ENCODE measurements at regions not wholly inside any gene's neighbourhood (a gene's known extent, or its start where the extent isn't known, plus 50 kb on each side); places are given as distances from the start of the nearest gene placed in this dataset.
"Not testable (repeated sequence)": the region's sequence is repeated elsewhere in the genome, so short reads cannot be mapped to it uniquely, and the experiment has no call there.

DNA sequence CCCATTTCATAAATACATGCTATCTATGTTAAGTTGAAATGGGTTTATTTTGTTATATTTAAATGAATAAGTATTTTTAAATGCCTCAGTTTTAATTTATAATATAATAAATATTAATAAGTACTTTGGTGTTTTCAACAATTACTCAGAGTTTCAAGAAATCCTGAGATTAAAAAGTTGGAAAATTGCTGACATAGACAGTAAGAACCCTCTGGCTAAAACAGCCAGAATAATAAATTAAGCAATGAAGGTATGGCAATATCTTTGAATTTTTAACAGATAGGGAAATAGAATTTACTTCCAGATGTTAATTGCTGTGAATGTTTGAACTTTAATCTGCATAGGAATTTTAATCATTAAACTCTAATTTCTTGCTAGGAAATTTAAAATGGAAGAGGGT lies 83.6 kb downstream of the ZNF622 start:
- no peak overlapping the region for H3K27ac ChIP-seq
- no peak for TF ChIP-seq CTCF (conservative IDR thresholded peaks at IDR 0.05)
- TF ChIP-seq ZFX (IDR thresholded peaks at IDR 0.05): no peak

- TF ChIP-seq ZFX (IDR thresholded peaks at IDR 0.05) (no peak), CTCF (conservative IDR thresholded peaks at IDR 0.05) (no peak)
- no peak overlapping the region for H3K27ac ChIP-seq
Observed at GRCh38 chr5:16378762-16379161, 86.8 kb downstream of the ZNF622 start.

GRCh38 chr5:16372493-16372892 lies 93.1 kb downstream of the ZNF622 start:
- TF ChIP-seq CTCF (conservative IDR thresholded peaks at IDR 0.05) (no peak), ZFX (IDR thresholded peaks at IDR 0.05) (no peak)
- H3K27ac ChIP-seq: no peak overlapping the region

- no peak overlapping the region for H3K27ac ChIP-seq
- TF ChIP-seq ZFX (IDR thresholded peaks at IDR 0.05): no peak
- TF ChIP-seq CTCF (conservative IDR thresholded peaks at IDR 0.05): no peak
Observed at GRCh38 chr5:16366491-16366890, 99.1 kb downstream of the ZNF622 start.

GRCh38 chr5:16364910-16365309 lies 100.7 kb downstream of the ZNF622 start:
- no peak overlapping the region for H3K27ac ChIP-seq
- TF ChIP-seq CTCF (conservative IDR thresholded peaks at IDR 0.05) (no peak), ZFX (IDR thresholded peaks at IDR 0.05) (no peak)

DNA sequence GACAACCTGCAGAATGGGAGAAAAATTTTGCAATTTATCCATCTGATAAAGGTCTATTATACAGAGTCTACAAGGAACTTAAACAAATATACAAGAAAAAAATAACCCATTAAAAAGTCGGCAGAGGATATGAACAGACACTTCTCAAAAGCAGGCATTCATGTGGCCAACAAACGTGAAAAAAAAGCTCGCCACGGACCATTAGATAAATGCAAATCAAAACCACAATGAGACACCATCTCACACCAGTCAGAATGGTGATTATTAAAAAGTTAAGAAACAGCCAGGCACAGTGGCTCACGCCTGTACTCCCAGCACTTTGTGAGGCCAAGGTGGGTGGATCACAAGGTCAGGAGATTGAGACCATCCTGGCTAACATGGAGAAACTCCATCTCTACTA lies 112.2 kb downstream of the ZNF622 start:
- not testable (repeated sequence) for H3K27ac ChIP-seq

DNA sequence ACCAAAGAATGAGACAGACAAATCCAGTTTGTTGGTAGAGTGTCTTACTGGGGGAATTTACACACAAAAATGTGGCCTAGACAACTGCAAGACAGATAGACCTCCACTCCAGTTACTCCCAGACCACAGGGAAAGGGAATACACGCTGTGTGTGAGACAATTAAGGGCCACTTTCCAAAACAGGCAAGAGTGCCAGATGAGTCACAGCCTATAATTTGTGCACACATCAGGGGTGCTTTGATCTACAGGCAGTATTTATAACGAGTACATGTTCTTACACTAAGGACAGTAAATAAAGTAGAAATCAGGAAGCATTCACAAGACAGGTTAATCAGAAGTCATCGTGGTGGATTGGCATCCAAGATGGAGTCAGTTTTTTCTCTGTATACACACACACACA lies 114.8 kb downstream of the ZNF622 start:
- TF ChIP-seq CTCF (conservative IDR thresholded peaks at IDR 0.05) (no peak), ZFX (IDR thresholded peaks at IDR 0.05) (no peak)
- no peak overlapping the region for H3K27ac ChIP-seq

GRCh38 chr5:16346380-16346779 lies 119.2 kb downstream of the ZNF622 start:
- TF ChIP-seq CTCF (conservative IDR thresholded peaks at IDR 0.05) (no peak), ZFX (IDR thresholded peaks at IDR 0.05) (no peak)
- H3K27ac ChIP-seq: no peak overlapping the region

Data from C4-2B (cell line).